ENCODE measurements at regions not wholly inside any gene's neighbourhood (a gene's known extent, or its start where the extent isn't known, plus 50 kb on each side); places are given as distances from the start of the nearest gene placed in this dataset.
"Not testable (repeated sequence)": the region's sequence is repeated elsewhere in the genome, so short reads cannot be mapped to it uniquely, and the experiment has no call there.

- Mint-ChIP-seq H3K27me3 (no peaks in the 10 kb centered on the region), H3K4me1 (ENCODE audit: low read depth) (no peaks in the 10 kb centered on the region), H3K27ac (no peak overlapping the region), H3K36me3 (ENCODE audit: low read depth) (no peaks in the 10 kb centered on the region), H3K4me3 (no peak overlapping the region), H3K9me3 (no peaks in the 10 kb centered on the region)
- CTCF ChIA-PET: interaction anchor here (1.3 kb wide), 1 partner anchor 9 kb away, joined by 4 read pairs; no protein-coding TSS in a partner anchor
- POLR2A ChIA-PET: no interaction called here
- DNase-seq (no peak), ATAC-seq (no peak)
- intact Hi-C loops (cut with micrococcal nuclease): no loop called here
- no peak for TF ChIP-seq CTCF (IDR thresholded peaks at IDR 0.05)
These were observed 97.6 kb upstream of the GRIN3A start for GRCh38 chr9:101836021-101836420.

GRCh38 chr9:101832486-101832885, 94.0 kb upstream of the GRIN3A start:
- DNase-seq: no peak
- Mint-ChIP-seq H3K4me1 (ENCODE audit: low read depth) (no peaks in the 10 kb centered on the region), H3K27ac (no peak overlapping the region), H3K9me3 (no peaks in the 10 kb centered on the region), H3K27me3 (no peaks in the 10 kb centered on the region), H3K36me3 (ENCODE audit: low read depth) (no peaks in the 10 kb centered on the region), H3K4me3 (no peak overlapping the region)
- no peak for ATAC-seq
- intact Hi-C loops (cut with micrococcal nuclease): no loop called here
- CTCF ChIA-PET: no interaction called here
- POLR2A ChIA-PET: no interaction called here
- TF ChIP-seq CTCF (IDR thresholded peaks at IDR 0.05): no peak

- CTCF ChIA-PET; H3K27ac Mint-ChIP-seq; H3K4me1 Mint-ChIP-seq (ENCODE audit: low read depth); DNase-seq; ATAC-seq; H3K36me3 Mint-ChIP-seq (ENCODE audit: low read depth); POLR2A ChIA-PET; H3K4me3 Mint-ChIP-seq; H3K9me3 Mint-ChIP-seq; H3K27me3 Mint-ChIP-seq; intact Hi-C loops (cut with micrococcal nuclease): not testable (repeated sequence)
These were observed 83.0 kb upstream of the GRIN3A start for GRCh38 chr9:101821450-101821849.

- POLR2A ChIA-PET; DNase-seq; H3K4me3 Mint-ChIP-seq; ATAC-seq; H3K27me3 Mint-ChIP-seq; H3K27ac Mint-ChIP-seq; intact Hi-C loops (cut with micrococcal nuclease); CTCF ChIA-PET; H3K9me3 Mint-ChIP-seq; H3K4me1 Mint-ChIP-seq (ENCODE audit: low read depth); H3K36me3 Mint-ChIP-seq (ENCODE audit: low read depth): not testable (repeated sequence)
These were observed 82.5 kb upstream of the GRIN3A start for GRCh38 chr9:101820983-101821382.

- intact Hi-C loops (cut with micrococcal nuclease): no loop called here
- TF ChIP-seq CTCF (IDR thresholded peaks at IDR 0.05): no peak
- Mint-ChIP-seq H3K27me3 (peaks cover 2% of the 10 kb centered on the region), H3K27ac (no peak overlapping the region), H3K4me3 (no peak overlapping the region), H3K4me1 (ENCODE audit: low read depth) (no peaks in the 10 kb centered on the region), H3K36me3 (ENCODE audit: low read depth) (no peaks in the 10 kb centered on the region), H3K9me3 (no peaks in the 10 kb centered on the region)
- no peak for ATAC-seq
- no peak for DNase-seq
- POLR2A ChIA-PET: no interaction called here
- CTCF ChIA-PET: no interaction called here
These were observed 75.6 kb upstream of the GRIN3A start for GRCh38 chr9:101814064-101814463.

GRCh38 chr9:101807879-101808278, 69.4 kb upstream of the GRIN3A start:
- H3K9me3 Mint-ChIP-seq; POLR2A ChIA-PET; H3K27me3 Mint-ChIP-seq; H3K4me1 Mint-ChIP-seq (ENCODE audit: low read depth); H3K27ac Mint-ChIP-seq; intact Hi-C loops (cut with micrococcal nuclease); H3K4me3 Mint-ChIP-seq; H3K36me3 Mint-ChIP-seq (ENCODE audit: low read depth); DNase-seq; ATAC-seq; CTCF ChIA-PET: not testable (repeated sequence)

GRCh38 chr9:101796044-101796443, 57.6 kb upstream of the GRIN3A start:
- Mint-ChIP-seq H3K27ac (no peak overlapping the region), H3K36me3 (ENCODE audit: low read depth) (no peaks in the 10 kb centered on the region), H3K27me3 (peaks cover 2% of the 10 kb centered on the region), H3K9me3 (no peaks in the 10 kb centered on the region), H3K4me3 (no peak overlapping the region), H3K4me1 (ENCODE audit: low read depth) (no peaks in the 10 kb centered on the region)
- ATAC-seq (no peak), DNase-seq (no peak)
- ChIA-PET POLR2A (no interaction called here), CTCF (no interaction called here)
- intact Hi-C loops (cut with micrococcal nuclease): no loop called here
- no peak for TF ChIP-seq CTCF (IDR thresholded peaks at IDR 0.05)

All from activated CD8-positive, alpha-beta T cell treated with anti-CD3 and anti-CD28 coated beads for 36 hours (primary cell).